Parathyroid adenoma (tissue), 2 donors: ENCODE measurements at regions not wholly inside any gene's neighbourhood (a gene's known extent, or its start where the extent isn't known, plus 50 kb on each side); places are given as distances from the start of the nearest gene placed in this dataset.

Experiments used
- H2AFZ ChIP-seq: fragments of 300-600 bp; sonication (generic); one replicate; pipeline ENCODE4 v1.7.0; 2017; ENCODE audit warnings: antibody characterized with exemption, mild to moderate bottlenecking
- H3K27ac ChIP-seq: fragments of 300-600 bp; sonication (generic); one replicate; pipeline ENCODE4 v1.7.0; 2017
- H3K27me3 ChIP-seq: fragments of 300-600 bp; sonication (generic); one replicate; pipeline ENCODE4 v1.7.0; 2017; ENCODE audit warnings: low read length; ENCODE audit not compliant: control insufficient read depth, insufficient read depth
- H3K36me3 ChIP-seq: fragments of 300-600 bp; sonication (generic); one replicate; pipeline ENCODE4 v1.7.0; 2017; ENCODE audit warnings: low read length; ENCODE audit not compliant: control insufficient read depth, insufficient read depth
- H3K4me1 ChIP-seq: fragments of 300-600 bp; sonication (generic); one replicate; pipeline ENCODE4 v1.7.0; 2017; ENCODE audit warnings: control low read depth
- H3K4me2 ChIP-seq: fragments of 300-600 bp; sonication (generic); one replicate; pipeline ENCODE4 v1.7.0; 2017; ENCODE audit warnings: low read length
- H3K4me3 ChIP-seq: fragments of 300-600 bp; sonication (generic); one replicate; pipeline ENCODE4 v1.7.0; 2017; ENCODE audit warnings: low read depth, low read length
- H3K79me2 ChIP-seq: fragments of 300-600 bp; sonication (generic); one replicate; pipeline ENCODE4 v1.7.0; 2017; ENCODE audit warnings: control low read depth
- H3K9ac ChIP-seq: fragments of 300-600 bp; sonication (generic); one replicate; pipeline ENCODE4 v1.7.0; 2017; ENCODE audit warnings: mild to moderate bottlenecking
- H3K9me3 ChIP-seq: fragments of 300-600 bp; sonication (generic); one replicate; pipeline ENCODE4 v1.7.0; 2017; ENCODE audit warnings: low read length; ENCODE audit not compliant: control insufficient read depth
- TF ChIP-seq, protein P1 (sequence below): fragments of 300-600 bp; sonication (generic); IDR thresholded peaks from one replicate; pipeline ENCODE4 v1.7.0; 2017; ENCODE audit warnings: antibody characterized with exemption, mild to moderate bottlenecking
- donor health status: primary hyperparathyroidism.

DNA sequence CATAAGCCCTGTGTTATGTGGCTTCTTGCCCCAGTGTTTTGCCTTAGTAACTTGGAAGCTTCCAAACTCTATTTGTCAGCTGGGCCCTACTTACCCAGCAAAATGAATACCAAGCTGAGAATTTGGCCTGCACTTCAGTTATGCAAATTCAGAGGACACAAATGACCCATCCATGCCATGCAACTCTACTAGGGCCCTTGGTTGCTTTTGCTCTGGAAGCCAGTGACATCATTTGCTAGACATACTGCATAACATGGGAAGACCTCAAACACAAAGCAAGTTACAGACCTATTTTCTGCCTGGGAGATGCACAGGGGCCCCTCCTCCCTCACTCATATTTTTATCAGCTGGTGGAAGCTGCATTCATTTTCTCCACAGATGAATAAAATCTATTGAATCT is 90.2 kb upstream of the PPM1H start:
- H3K4me3 ChIP-seq: no peak overlapping the region
- H3K4me2 ChIP-seq: no peak overlapping the region
- no peaks in the 10 kb centered on the region for H3K36me3 ChIP-seq
- no peaks in the 10 kb centered on the region for H3K9me3 ChIP-seq
- H3K9ac ChIP-seq: no peak overlapping the region
- TF ChIP-seq, protein P1, sequence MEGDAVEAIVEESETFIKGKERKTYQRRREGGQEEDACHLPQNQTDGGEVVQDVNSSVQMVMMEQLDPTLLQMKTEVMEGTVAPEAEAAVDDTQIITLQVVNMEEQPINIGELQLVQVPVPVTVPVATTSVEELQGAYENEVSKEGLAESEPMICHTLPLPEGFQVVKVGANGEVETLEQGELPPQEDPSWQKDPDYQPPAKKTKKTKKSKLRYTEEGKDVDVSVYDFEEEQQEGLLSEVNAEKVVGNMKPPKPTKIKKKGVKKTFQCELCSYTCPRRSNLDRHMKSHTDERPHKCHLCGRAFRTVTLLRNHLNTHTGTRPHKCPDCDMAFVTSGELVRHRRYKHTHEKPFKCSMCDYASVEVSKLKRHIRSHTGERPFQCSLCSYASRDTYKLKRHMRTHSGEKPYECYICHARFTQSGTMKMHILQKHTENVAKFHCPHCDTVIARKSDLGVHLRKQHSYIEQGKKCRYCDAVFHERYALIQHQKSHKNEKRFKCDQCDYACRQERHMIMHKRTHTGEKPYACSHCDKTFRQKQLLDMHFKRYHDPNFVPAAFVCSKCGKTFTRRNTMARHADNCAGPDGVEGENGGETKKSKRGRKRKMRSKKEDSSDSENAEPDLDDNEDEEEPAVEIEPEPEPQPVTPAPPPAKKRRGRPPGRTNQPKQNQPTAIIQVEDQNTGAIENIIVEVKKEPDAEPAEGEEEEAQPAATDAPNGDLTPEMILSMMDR: no peak
- H2AFZ ChIP-seq: no peak overlapping the region
- no peaks in the 10 kb centered on the region for H3K4me1 ChIP-seq
- H3K27me3 ChIP-seq: no peaks in the 10 kb centered on the region
- no peaks in the 10 kb centered on the region for H3K79me2 ChIP-seq
- no peak overlapping the region for H3K27ac ChIP-seq

DNA sequence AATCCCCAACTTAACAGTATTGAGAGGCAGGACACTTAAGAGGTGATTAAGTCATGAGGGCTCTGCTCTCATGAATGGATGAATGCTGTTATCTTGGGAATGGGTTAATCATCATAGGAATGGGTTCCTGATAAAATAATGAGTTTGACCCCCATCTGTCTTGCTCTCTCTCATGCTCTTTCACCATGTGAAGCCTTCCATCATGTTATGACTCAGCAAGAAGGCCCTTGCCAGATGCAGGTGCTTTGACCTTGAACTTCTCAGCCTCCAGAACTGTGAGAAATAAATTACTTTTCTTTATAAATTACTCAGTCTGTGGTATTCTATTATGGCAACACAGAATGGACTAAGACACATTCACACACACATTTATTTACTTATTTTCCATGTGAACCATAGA is 89.0 kb upstream of the PPM1H start:
- Histone ChIP-seq H3K9me3 (no peaks in the 10 kb centered on the region), H3K27ac (no peak overlapping the region), H3K4me3 (no peak overlapping the region), H3K36me3 (no peaks in the 10 kb centered on the region), H3K9ac (no peak overlapping the region), H3K4me1 (no peaks in the 10 kb centered on the region), H3K4me2 (no peak overlapping the region), H3K27me3 (no peaks in the 10 kb centered on the region), H3K79me2 (no peaks in the 10 kb centered on the region), H2AFZ (no peak overlapping the region)
- TF ChIP-seq, protein P1: no peak

DNA sequence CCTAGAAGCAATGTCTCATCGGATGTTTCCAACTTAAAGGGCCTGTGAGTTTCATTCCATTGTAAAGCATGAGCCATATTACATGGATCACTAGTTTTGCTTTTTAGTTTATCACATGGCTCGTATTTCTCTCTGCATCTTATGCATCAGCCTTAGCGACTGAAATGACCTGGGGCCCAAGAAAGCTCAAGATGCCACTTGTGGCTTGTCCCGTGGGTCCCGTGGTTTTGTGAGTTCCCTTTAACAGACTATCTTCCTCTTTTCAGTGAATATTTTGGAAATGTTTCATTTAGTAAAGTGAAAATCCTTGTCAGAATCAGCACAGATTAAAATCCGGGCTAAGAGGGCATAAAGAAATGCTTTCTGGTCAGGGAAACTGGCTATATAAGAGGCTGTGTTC is 86.2 kb upstream of the PPM1H start:
- Histone ChIP-seq H3K4me3 (no peak overlapping the region), H3K9ac (no peak overlapping the region), H3K4me1 (no peaks in the 10 kb centered on the region), H3K27ac (no peak overlapping the region), H3K9me3 (no peaks in the 10 kb centered on the region), H2AFZ (no peak overlapping the region), H3K36me3 (no peaks in the 10 kb centered on the region), H3K27me3 (no peaks in the 10 kb centered on the region), H3K79me2 (no peaks in the 10 kb centered on the region), H3K4me2 (no peak overlapping the region)
- TF ChIP-seq, protein P1: no peak

DNA sequence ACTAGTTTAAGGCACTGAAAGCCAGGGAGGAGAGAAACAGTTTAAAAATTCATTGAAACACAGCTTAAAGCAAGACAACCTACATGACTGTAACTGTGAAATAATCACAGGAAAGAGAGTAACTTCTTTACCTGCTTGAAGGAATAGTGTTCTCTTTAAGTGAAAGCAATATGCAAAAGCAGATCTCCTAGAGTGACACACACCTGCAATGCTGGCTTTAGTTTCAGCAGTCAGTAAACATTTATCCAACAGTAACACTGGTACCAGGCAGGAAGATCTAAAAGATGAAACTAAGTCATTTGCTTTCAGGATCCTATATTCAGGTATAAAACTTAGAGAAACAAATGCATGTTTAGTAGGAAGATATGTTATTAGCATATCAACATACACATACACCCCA is 85.3 kb upstream of the PPM1H start:
- H3K79me2 ChIP-seq: no peaks in the 10 kb centered on the region
- H3K4me2 ChIP-seq: no peak overlapping the region
- no peak overlapping the region for H2AFZ ChIP-seq
- no peak overlapping the region for H3K27ac ChIP-seq
- TF ChIP-seq, protein P1: no peak
- no peak overlapping the region for H3K4me3 ChIP-seq
- H3K27me3 ChIP-seq: no peaks in the 10 kb centered on the region
- no peaks in the 10 kb centered on the region for H3K36me3 ChIP-seq
- no peak overlapping the region for H3K9ac ChIP-seq
- H3K4me1 ChIP-seq: no peaks in the 10 kb centered on the region
- no peaks in the 10 kb centered on the region for H3K9me3 ChIP-seq

DNA sequence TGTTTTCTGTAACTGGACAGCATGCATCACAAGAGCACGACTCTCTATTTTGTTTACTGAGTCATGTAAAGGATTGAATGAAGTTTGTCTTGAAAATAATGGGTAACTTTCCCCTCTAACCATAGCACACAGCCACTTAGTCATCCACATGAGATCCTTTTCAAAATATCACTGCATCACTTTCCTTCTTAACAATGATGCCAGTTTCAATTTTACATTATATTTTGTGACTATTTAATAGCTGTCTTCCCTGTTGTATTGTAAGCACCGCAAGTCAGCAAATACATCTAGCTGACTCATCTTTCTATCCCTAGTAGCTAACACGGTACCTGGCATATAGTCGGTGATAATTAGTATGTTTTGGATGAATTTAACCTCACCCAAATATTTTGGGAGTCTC is 83.3 kb upstream of the PPM1H start:
- H3K4me2 ChIP-seq: no peak overlapping the region
- no peaks in the 10 kb centered on the region for H3K79me2 ChIP-seq
- H3K27me3 ChIP-seq: no peaks in the 10 kb centered on the region
- no peak overlapping the region for H3K27ac ChIP-seq
- H3K4me1 ChIP-seq: no peaks in the 10 kb centered on the region
- H3K36me3 ChIP-seq: no peaks in the 10 kb centered on the region
- H2AFZ ChIP-seq: no peak overlapping the region
- TF ChIP-seq, protein P1: no peak
- H3K9ac ChIP-seq: no peak overlapping the region
- no peak overlapping the region for H3K4me3 ChIP-seq
- H3K9me3 ChIP-seq: no peaks in the 10 kb centered on the region
